ENCODE measurements at regions not wholly inside any gene's neighbourhood (a gene's known extent, or its start where the extent isn't known, plus 50 kb on each side); places are given as distances from the start of the nearest gene placed in this dataset.

DNA sequence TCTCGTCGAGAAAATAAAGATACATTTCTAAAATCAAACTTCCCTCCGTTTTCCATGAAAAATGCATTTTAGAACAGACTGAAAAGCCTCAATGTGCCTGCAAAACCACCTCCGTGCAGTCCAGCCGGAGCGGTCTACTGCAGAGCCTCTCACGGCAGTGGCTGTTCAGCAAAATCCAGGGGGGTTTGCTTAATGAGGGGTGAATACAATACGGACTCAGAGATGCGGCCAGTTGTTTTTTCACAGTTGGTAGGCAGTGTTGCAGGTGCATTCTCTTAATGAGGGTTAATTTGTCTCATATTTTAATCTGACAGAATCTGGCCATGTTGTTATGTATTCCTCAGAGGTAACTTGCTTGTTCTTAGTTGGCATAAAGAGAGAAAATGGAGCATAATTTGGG is 223.0 kb downstream of the EBLN2 start:
- Histone ChIP-seq H3K27me3 (ENCODE audit: insufficient read depth, low read length) (no peaks in the 10 kb centered on the region), H3K79me2 (ENCODE audit: insufficient read depth, low read length) (no peaks in the 10 kb centered on the region), H3K9me3 (ENCODE audit: low read length) (no peaks in the 10 kb centered on the region), H3F3A (ENCODE audit: insufficient read depth, low read length) (no peaks in the 10 kb centered on the region), H3K4me3 (ENCODE audit: low read depth, low read length, poor library complexity, severe bottlenecking) (no peak overlapping the region), H3K36me3 (ENCODE audit: insufficient read depth, low read length) (no peaks in the 10 kb centered on the region), H3K9ac (ENCODE audit: low read length) (no peak overlapping the region), H3K4me2 (ENCODE audit: low read length) (no peak overlapping the region), H3K27ac (ENCODE audit: low read depth, low read length, poor library complexity, severe bottlenecking) (no peak overlapping the region), H3K4me1 (ENCODE audit: insufficient read depth, low read length, severe bottlenecking) (no peaks in the 10 kb centered on the region), H2AFZ (ENCODE audit: low read length) (no peak overlapping the region), H4K20me1 (ENCODE audit: insufficient read depth, low read length) (no peaks in the 10 kb centered on the region), H3K9me2 (ENCODE audit: low read depth, low read length) (no peaks in the 10 kb centered on the region)
- TF ChIP-seq, protein P1, sequence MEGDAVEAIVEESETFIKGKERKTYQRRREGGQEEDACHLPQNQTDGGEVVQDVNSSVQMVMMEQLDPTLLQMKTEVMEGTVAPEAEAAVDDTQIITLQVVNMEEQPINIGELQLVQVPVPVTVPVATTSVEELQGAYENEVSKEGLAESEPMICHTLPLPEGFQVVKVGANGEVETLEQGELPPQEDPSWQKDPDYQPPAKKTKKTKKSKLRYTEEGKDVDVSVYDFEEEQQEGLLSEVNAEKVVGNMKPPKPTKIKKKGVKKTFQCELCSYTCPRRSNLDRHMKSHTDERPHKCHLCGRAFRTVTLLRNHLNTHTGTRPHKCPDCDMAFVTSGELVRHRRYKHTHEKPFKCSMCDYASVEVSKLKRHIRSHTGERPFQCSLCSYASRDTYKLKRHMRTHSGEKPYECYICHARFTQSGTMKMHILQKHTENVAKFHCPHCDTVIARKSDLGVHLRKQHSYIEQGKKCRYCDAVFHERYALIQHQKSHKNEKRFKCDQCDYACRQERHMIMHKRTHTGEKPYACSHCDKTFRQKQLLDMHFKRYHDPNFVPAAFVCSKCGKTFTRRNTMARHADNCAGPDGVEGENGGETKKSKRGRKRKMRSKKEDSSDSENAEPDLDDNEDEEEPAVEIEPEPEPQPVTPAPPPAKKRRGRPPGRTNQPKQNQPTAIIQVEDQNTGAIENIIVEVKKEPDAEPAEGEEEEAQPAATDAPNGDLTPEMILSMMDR (IDR thresholded peaks at IDR 0.05; ENCODE audit: low read length), result no peak
- no peak for TF ChIP-seq EZH2 (IDR thresholded peaks at IDR 0.05; ENCODE audit: borderline replicate concordance, low read length)

- Histone ChIP-seq H4K20me1 (ENCODE audit: insufficient read depth, low read length) (no peaks in the 10 kb centered on the region), H3K4me3 (ENCODE audit: low read depth, low read length, poor library complexity, severe bottlenecking) (no peak overlapping the region), H3K79me2 (ENCODE audit: insufficient read depth, low read length) (no peaks in the 10 kb centered on the region), H3K9me3 (ENCODE audit: low read length) (no peaks in the 10 kb centered on the region), H3K4me2 (ENCODE audit: low read length) (no peak overlapping the region), H3K27me3 (ENCODE audit: insufficient read depth, low read length) (no peaks in the 10 kb centered on the region), H3F3A (ENCODE audit: insufficient read depth, low read length) (no peaks in the 10 kb centered on the region), H3K4me1 (ENCODE audit: insufficient read depth, low read length, severe bottlenecking) (no peaks in the 10 kb centered on the region), H3K9ac (ENCODE audit: low read length) (no peak overlapping the region), H3K36me3 (ENCODE audit: insufficient read depth, low read length) (no peaks in the 10 kb centered on the region), H2AFZ (ENCODE audit: low read length) (no peak overlapping the region), H3K27ac (ENCODE audit: low read depth, low read length, poor library complexity, severe bottlenecking) (no peak overlapping the region), H3K9me2 (ENCODE audit: low read depth, low read length) (no peaks in the 10 kb centered on the region)
- TF ChIP-seq EZH2 (IDR thresholded peaks at IDR 0.05; ENCODE audit: borderline replicate concordance, low read length), result no peak
- TF ChIP-seq, protein P1 (IDR thresholded peaks at IDR 0.05; ENCODE audit: low read length), result no peak
Measured at GRCh38 chr3:73291541-73291940, 230.1 kb downstream of the EBLN2 start.

DNA sequence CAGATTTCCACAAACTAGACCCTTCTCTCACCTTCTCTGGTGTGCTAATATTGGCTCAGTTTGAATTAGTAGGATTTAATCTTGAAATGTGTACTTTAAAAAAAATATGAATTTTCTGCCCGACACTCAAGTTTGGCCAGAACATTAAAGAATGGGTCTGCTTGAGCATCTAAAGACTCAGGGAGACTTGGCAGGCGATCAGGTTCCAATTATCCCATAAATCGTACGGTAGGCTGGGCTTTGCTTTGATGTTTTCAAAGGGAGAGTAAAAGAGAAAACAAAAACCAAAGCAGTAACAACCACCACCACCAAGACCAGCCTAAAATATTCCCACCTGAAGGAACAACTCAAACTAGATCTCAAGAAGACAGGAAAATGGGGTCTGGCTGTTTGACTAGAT is 230.8 kb downstream of the EBLN2 start:
- H3K4me3 ChIP-seq (ENCODE audit: low read depth, low read length, poor library complexity, severe bottlenecking), result no peak overlapping the region
- H3K9me3 ChIP-seq (ENCODE audit: low read length), result no peaks in the 10 kb centered on the region

More for the DNA sequence above, 230.8 kb downstream of the EBLN2 start:
- H3K36me3 ChIP-seq (ENCODE audit: insufficient read depth, low read length), result no peaks in the 10 kb centered on the region
- no peak overlapping the region for H3K4me2 ChIP-seq (ENCODE audit: low read length)
- H4K20me1 ChIP-seq (ENCODE audit: insufficient read depth, low read length), result no peaks in the 10 kb centered on the region
- TF ChIP-seq EZH2 (IDR thresholded peaks at IDR 0.05; ENCODE audit: borderline replicate concordance, low read length), result no peak
- TF ChIP-seq, protein P1 (IDR thresholded peaks at IDR 0.05; ENCODE audit: low read length), result no peak
- no peaks in the 10 kb centered on the region for H3F3A ChIP-seq (ENCODE audit: insufficient read depth, low read length)
- H3K9ac ChIP-seq (ENCODE audit: low read length), result no peak overlapping the region
- no peaks in the 10 kb centered on the region for H3K9me2 ChIP-seq (ENCODE audit: low read depth, low read length)
- no peaks in the 10 kb centered on the region for H3K4me1 ChIP-seq (ENCODE audit: insufficient read depth, low read length, severe bottlenecking)
- no peak overlapping the region for H3K27ac ChIP-seq (ENCODE audit: low read depth, low read length, poor library complexity, severe bottlenecking)
- no peak overlapping the region for H2AFZ ChIP-seq (ENCODE audit: low read length)
- H3K79me2 ChIP-seq (ENCODE audit: insufficient read depth, low read length), result no peaks in the 10 kb centered on the region
- H3K27me3 ChIP-seq (ENCODE audit: insufficient read depth, low read length), result 0 out of 2 replicates have a peak, but pooled peaks cover 3% of the 10 kb centered on the region
